ENCODE measurements at regions not wholly inside any gene's neighbourhood (a gene's known extent, or its start where the extent isn't known, plus 50 kb on each side); places are given as distances from the start of the nearest gene placed in this dataset.
A peak's percentile ranks its signal among the peaks of the same experiment; 100 is the strongest.
"Not testable (repeated sequence)": the region's sequence is repeated elsewhere in the genome, so short reads cannot be mapped to it uniquely, and the experiment has no call there.

DNA sequence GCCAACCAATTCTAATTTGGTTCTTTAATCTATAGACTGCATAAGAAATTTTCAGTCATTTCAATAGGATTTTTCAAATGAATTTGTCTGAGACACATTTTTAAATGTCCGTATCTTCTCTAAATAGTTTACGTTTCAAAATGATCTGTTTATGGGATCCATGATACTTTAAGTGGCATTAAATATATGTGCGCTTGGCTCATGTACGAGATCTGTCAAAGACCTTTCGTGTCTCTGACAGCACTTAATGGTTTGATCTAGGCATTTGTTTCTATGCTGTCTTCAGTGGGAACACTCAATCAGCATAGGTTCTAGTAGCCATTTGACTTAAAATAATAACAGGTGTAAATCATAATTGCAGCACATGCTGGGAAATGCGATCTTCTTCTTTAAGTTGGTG is 731.0 kb downstream of the CENPC start:
- no peak for DNase-seq

- DNase-seq: no peak
These were observed 739.7 kb downstream of the CENPC start for GRCh38 chr4:66805582-66805981.

DNA sequence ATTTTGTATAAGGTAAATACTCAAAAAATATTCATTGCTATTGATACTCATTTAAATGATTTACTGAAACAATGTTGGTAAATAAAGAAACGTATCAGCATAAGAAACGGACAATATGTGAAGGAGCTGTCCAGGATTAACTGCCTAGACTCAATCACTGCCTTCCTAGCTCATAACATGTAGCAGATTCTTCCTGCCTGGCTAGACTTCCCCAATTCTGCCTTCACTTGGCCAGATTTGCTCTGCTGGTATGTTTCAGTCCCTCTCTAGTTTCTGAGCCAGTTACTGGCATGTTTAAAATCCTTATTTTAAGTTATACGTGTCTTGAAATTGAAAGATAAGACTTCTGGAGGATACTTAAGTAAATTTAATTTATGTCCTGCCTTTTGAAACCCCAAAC is 740.3 kb downstream of the CENPC start:
- no peak for DNase-seq

DNA sequence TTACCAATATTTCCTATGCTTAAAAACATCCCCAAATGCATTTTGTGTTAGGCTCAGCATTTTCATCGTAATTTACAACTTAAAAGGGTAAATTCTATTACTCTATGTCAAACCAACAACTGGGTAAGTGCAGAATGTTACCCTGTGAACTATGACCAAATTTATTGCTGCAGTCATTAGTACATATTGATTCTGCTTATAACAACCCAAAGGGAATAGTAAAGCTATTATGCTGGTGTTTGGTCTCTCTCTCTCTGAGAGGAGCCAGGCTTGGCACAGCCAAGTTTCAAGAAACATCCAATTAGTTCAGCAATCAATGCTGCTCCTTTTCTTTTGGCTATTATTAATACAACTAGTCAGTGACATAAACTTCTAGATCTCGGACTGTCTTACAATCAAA is 747.7 kb downstream of the CENPC start:
- no peak for DNase-seq

- no peak for DNase-seq
These were observed 749.6 kb downstream of the CENPC start for GRCh38 chr4:66795724-66796123.

DNA sequence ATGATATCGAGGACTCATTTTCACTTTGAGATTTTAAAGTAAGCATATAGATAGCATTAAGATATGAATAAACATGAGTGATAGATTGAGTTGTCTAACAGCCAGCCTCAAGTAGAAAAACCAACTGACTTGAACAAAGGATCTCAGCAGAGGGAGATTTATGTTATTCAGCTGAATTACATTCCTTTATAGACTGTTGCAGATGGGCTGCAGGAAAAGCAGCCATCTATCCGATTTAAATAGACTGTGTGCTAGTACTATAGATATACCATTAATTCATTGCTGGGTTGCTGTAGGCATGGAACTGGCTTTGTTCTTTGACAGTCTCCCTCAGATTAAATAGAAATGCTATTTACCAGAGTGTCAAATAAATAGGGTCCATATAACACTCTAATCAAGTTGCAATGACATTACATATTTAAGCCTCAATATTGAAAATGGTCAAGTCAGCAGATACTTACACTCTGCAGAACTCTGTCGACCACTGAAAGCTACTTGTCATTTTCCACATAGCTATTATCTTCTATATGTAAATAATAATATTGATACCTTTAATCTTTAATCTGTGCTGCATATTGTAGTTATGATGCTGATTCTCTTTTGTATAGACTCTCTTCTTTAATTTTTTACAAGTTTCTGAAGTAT is 750.8 kb downstream of the CENPC start:
- DNase-seq: no peak

DNA sequence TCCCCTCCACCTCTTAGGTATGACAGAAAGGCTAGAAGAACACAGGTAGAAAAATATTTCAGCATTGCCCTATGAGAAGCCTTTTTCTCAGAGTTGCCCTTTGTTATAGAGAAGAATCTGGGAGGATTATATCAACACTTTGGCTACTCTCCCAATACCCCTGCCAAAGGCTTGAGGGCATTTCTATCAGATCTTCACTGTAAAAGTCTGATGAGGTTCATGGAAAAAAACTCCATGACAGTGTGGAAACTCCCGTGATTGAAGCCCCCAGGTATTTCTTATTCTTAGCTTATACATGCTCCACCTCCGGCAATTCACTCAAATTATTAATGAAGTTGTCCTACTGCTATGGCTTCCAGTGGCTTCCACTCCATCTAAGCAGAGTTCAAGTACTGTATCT is 753.6 kb downstream of the CENPC start:
- no peak for DNase-seq

- no peak for DNase-seq
These were observed 759.8 kb downstream of the CENPC start for GRCh38 chr4:66785479-66785878.

GRCh38 chr4:66782751-66783150 is 762.6 kb downstream of the CENPC start:
- DNase-seq: not testable (repeated sequence)

GRCh38 chr4:66777097-66777496 is 768.2 kb downstream of the CENPC start:
- DNase-seq: no peak

- no peak for DNase-seq
These were observed 775.9 kb downstream of the CENPC start for GRCh38 chr4:66769441-66769840.

- no peak for DNase-seq
These were observed 777.9 kb downstream of the CENPC start for GRCh38 chr4:66767442-66767841.

- DNase-seq: peak in 1 of 3 experiments; percentile 32
These were observed 778.7 kb downstream of the CENPC start for GRCh38 chr4:66766557-66766956.

DNA sequence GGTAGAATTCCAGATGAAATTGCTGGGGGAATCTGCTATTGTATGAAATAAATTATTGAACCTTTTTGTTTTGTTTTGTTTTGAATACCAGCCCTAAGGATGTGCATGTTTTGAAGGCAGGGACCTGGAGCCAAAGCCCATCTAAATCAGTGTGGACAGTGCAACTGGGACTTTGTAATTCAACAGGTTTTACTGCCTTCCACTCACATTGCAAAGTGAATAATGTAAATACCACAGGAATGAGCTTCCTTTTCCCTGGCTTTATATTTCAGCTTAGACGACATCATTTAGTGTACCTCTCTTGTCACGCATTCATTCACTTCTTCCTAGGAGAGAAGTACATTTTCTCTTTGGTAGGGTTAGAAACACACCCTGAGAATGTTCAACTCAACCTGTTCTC is 795.0 kb downstream of the CENPC start:
- peak in 1 of 3 experiments; percentile 35 for DNase-seq

GRCh38 chr4:66746918-66747317 is 798.4 kb downstream of the CENPC start:
- DNase-seq: not testable (repeated sequence)

DNA sequence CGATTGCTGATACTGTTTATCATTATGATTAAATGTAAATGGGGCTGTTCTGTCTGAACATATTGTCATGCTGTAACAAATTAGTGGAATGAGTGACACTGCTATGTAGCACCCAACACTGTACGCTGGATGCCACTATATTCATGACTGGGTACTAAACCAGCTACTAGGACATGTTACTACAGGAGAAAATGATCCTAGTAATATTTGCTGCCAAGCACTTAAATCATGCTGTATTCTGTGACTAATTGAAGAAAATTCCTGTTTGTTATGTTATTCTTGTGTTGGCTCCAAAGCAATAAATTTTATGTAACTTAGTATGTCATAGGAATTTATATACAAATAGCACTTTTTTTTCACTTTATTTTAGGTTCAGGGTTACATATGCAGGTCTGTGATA is 804.2 kb downstream of the CENPC start:
- no peak for DNase-seq

DNA sequence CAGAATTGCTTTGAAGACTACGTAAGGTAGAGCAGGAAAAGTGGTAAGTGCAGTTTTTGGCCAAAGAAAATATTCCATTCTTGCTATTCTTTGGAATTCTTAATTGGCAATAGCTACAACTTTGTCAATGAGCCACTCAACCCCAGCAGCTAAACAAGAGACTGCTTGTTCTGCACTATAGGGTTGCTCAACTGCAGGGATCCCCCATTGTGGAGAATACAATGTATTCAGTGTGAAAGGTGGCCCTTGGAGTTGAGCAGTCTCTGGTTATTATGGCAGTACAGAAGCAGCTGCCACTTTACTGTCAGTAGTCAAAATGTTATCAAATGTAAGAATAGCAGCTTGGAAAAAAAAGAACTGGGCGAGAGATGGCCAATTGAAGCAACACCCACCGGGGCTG is 808.7 kb downstream of the CENPC start:
- DNase-seq: peak in 1 of 3 experiments; percentile 7

GRCh38 chr4:66728280-66728679 is 817.0 kb downstream of the CENPC start:
- DNase-seq: no peak

DNA sequence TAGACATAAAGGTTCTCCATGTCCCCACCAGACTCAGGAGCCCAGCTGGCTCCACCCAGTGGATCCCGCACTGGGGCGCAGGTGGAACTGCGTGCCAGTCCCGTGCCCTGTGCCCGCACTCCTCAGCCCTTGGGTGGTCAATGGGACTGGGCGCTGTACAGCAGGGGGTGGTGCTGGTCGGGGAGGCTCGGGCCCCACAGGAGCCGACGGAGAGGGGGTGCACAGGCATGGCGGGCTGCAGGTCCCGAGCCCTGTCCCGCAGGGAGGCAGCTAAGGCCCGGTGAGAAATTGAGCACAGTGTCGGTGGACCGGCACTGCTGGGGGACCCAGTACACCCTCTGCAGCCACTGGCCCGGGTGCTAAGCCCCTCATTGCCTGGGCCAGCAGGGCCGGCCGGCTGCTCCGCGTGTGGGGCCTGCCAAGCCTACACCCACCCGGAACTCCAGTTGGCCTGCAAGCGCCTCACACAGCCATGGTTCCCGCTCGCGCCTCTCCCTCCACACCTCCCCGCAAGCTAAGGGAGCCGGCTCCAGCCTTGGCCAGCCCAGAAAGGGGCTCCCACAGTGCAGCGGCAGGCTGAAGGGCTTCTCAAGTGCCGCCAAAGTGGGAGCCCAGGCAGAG is 832.9 kb downstream of the CENPC start:
- not testable (repeated sequence) for DNase-seq

- DNase-seq: no peak
These were observed 841.1 kb downstream of the CENPC start for GRCh38 chr4:66704243-66704642.

- peak in 1 of 3 experiments; percentile 14 for DNase-seq
These were observed 850.6 kb downstream of the CENPC start for GRCh38 chr4:66694739-66695138.

DNA sequence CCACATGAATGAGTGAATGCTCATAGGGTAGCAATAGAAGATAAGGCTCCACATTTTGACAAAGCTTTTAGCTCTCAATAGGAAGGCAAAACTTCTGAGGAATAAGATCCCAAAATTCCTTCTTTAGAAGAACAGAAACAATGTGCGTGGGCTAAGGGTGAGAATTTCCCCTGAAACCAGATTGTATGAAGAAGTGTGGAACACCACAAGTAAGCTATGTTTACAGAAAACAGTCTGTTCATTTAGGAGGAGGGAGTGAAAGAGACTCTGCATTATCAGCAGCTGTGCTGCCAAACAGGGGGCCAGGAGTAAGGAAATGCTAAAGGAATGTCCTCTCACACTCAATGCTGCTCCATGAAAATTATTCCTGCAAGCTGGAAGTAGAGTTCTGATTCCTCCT is 851.6 kb downstream of the CENPC start:
- DNase-seq: no peak

- no peak for DNase-seq
These were observed 854.2 kb downstream of the CENPC start for GRCh38 chr4:66691101-66691500.

DNA sequence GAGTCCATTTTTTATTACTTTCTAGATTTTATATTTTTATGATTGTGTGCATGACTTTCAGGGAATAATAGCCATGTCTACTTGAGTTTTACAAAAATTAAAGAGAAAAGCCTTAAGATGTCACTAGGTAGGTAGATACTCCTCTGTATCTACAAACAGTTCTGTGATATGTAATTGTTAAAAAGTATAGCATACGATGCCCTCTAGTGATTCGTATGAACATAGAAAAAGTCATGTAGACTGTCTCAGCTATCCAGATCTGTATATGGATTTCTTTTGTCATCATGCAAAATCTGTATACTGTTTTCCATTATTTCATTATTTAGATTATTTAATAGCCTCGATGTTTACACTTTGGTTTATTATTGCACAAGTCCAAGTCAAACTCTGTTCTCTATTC is 856.6 kb downstream of the CENPC start:
- peak; percentile 2 to 70 (median 40) for DNase-seq

DNA sequence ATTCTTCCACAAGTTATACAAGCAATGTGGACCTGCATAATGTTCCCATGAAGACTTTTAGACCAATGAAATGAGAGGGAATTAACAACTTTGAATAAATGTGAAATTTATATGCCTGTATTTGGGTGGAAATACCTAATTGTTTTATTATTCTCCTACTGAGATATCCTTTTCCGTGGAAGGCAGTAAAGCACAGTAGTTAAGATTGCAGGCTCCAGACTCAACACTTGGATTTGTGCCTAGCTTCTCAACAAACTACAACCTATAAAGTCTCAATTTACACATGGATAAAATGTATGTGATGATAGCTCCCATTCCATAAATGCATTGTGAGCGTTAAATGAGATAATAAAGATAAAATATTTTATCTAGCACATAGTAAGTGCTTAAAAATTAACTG is 857.8 kb downstream of the CENPC start:
- no peak for DNase-seq
